HEK293 (cell line): ENCODE measurements at regions not wholly inside any gene's neighbourhood (a gene's known extent, or its start where the extent isn't known, plus 50 kb on each side); places are given as distances from the start of the nearest gene placed in this dataset.

Experiments used
- CTCF ChIA-PET: fragments of 350-600 bp; formaldehyde crosslinking; extraction: SDS; loops from one replicate; lab custom pipeline; 2021; ENCODE audit warnings: antibody characterized with exemption; lab: Yijun Ruan, JAX
- POLR2A ChIA-PET: fragments of 300-600 bp; formaldehyde crosslinking; extraction: SDS; loops from one replicate; lab custom pipeline; 2020; ENCODE audit warnings: antibody characterized with exemption, inconsistent platforms; lab: Yijun Ruan, JAX
- H3K27ac ChIP-seq: fragments of 200-500 bp; sonication (Bioruptor generic); 2 replicates; pipeline ENCODE4 v1.5.1; 2014; ENCODE audit warnings: low read depth, low read length, control low read depth, inconsistent platforms; ENCODE audit errors: extremely low read depth
- H3K36me3 ChIP-seq, 2 experiments: fragments of 200-500 bp in 1 of 2; sonication (Bioruptor generic) in 1 of 2; 1 replicate in 1 of 2; 2 replicates in 1 of 2; pipeline ENCODE4 v1.5.1; 2014 to 2017; ENCODE audit warnings: inconsistent platforms in 2 of 2, low read length in 2 of 2; ENCODE audit not compliant: control insufficient read depth in 2 of 2, insufficient read depth in 1 of 2
- H3K4me1 ChIP-seq: fragments of 200-500 bp; sonication (Bioruptor generic); 2 replicates; pipeline ENCODE4 v1.5.1; 2014; ENCODE audit warnings: mild to moderate bottlenecking, low read length, inconsistent platforms; ENCODE audit not compliant: control insufficient read depth, insufficient read depth
- H3K4me3 ChIP-seq: 2 replicates; pipeline ENCODE4 v1.5.1; 2011; ENCODE audit warnings: low read depth, mild to moderate bottlenecking, control low read depth, low read length, moderate library complexity
- H3K9me3 ChIP-seq: fragments of 200-500 bp; sonication (Bioruptor generic); 2 replicates; pipeline ENCODE4 v1.5.1; 2014; ENCODE audit warnings: low read depth, low read length, inconsistent platforms; ENCODE audit not compliant: control insufficient read depth, insufficient read depth
- GLI4 ChIP-seq: fragments of 450-650 bp; formaldehyde crosslinking; IDR thresholded peaks from 2 replicates; pipeline ENCODE4 v1.5.1; 2016; ENCODE audit warnings: missing biosample characterization, missing genetic modification characterization
- SETDB1 ChIP-seq: IDR thresholded peaks from one replicate; pipeline ENCODE4 v1.6.1; 2017; ENCODE audit warnings: mild to moderate bottlenecking, low read length, moderate library complexity, mixed read lengths; ENCODE audit not compliant: insufficient read length
- ZIC2 ChIP-seq: fragments of 450-650 bp; formaldehyde crosslinking; IDR thresholded peaks from 2 replicates; pipeline ENCODE4 v1.5.1; 2016; ENCODE audit warnings: missing biosample characterization, missing genetic modification characterization
- ZNF10 ChIP-seq: fragments of 450-650 bp; formaldehyde crosslinking; IDR thresholded peaks from 2 replicates; pipeline ENCODE4 v1.5.1; 2017; ENCODE audit warnings: missing biosample characterization, missing genetic modification characterization
- ZNF174 ChIP-seq: fragments of 450-650 bp; formaldehyde crosslinking; IDR thresholded peaks from 2 replicates; pipeline ENCODE4 v1.5.0; 2017; ENCODE audit warnings: missing biosample characterization, mild to moderate bottlenecking, missing genetic modification characterization
- ZNF202 ChIP-seq: fragments of 450-650 bp; formaldehyde crosslinking; IDR thresholded peaks from 2 replicates; pipeline ENCODE4 v1.5.1; 2016; ENCODE audit warnings: missing biosample characterization, missing genetic modification characterization, borderline replicate concordance
- ZNF24 ChIP-seq: fragments of 450-650 bp; formaldehyde crosslinking; IDR thresholded peaks from 2 replicates; pipeline ENCODE4 v1.5.1; 2016; ENCODE audit warnings: missing biosample characterization, missing genetic modification characterization
- ZNF248 ChIP-seq: fragments of 450-650 bp; formaldehyde crosslinking; IDR thresholded peaks from 2 replicates; pipeline ENCODE4 v1.5.1; 2017; ENCODE audit warnings: missing biosample characterization, missing genetic modification characterization
- ZNF266 ChIP-seq: fragments of 450-650 bp; formaldehyde crosslinking; IDR thresholded peaks from 2 replicates; pipeline ENCODE4 v1.5.1; 2016; ENCODE audit warnings: missing biosample characterization, missing genetic modification characterization, low read depth
- ZNF274 ChIP-seq, 2 experiments: fragments of 200-500 bp in 1 of 2; fragments of 450-650 bp in 1 of 2; sonication (Bioruptor generic) in 1 of 2; formaldehyde crosslinking in 1 of 2; IDR thresholded peaks; 2 replicates each; pipeline versions ENCODE4 v1.5.1 to v1.6.1; 2014 to 2016; ENCODE audit warnings: borderline replicate concordance in 1 of 2, inconsistent platforms in 1 of 2, low read length in 1 of 2, missing biosample characterization in 1 of 2, missing genetic modification characterization in 1 of 2
- ZNF324 ChIP-seq: fragments of 450-650 bp; formaldehyde crosslinking; IDR thresholded peaks from 2 replicates; pipeline ENCODE4 v1.5.1; 2016; ENCODE audit warnings: missing biosample characterization, missing genetic modification characterization
- ZNF549 ChIP-seq: fragments of 450-650 bp; IDR thresholded peaks from 2 replicates; pipeline ENCODE4 v1.5.1; 2018; ENCODE audit warnings: missing biosample characterization, missing genetic modification characterization, mild to moderate bottlenecking, inconsistent platforms, moderate library complexity
- ZNF558 ChIP-seq: fragments of 450-650 bp; formaldehyde crosslinking; IDR thresholded peaks from 2 replicates; pipeline ENCODE4 v1.5.1; 2016; ENCODE audit warnings: missing biosample characterization, missing genetic modification characterization
- ZNF670 ChIP-seq: fragments of 450-650 bp; formaldehyde crosslinking; IDR thresholded peaks from 2 replicates; pipeline ENCODE4 v1.5.1; 2016; ENCODE audit warnings: missing biosample characterization, missing genetic modification characterization, low read depth
- ZNF701 ChIP-seq: fragments of 450-650 bp; formaldehyde crosslinking; IDR thresholded peaks from 2 replicates; pipeline ENCODE4 v1.5.1; 2016; ENCODE audit warnings: missing biosample characterization, missing genetic modification characterization
- ZNF830 ChIP-seq: fragments of 450-650 bp; IDR thresholded peaks from 2 replicates; pipeline ENCODE4 v1.5.0; 2018; ENCODE audit warnings: missing biosample characterization, missing genetic modification characterization, low read depth, mild to moderate bottlenecking, moderate library complexity
- ZSCAN23 ChIP-seq: fragments of 450-650 bp; formaldehyde crosslinking; IDR thresholded peaks from 2 replicates; pipeline ENCODE4 v1.5.1; 2016; ENCODE audit warnings: missing biosample characterization, missing genetic modification characterization
- TF ChIP-seq, protein P1 (sequence below): fragments of 450-650 bp; formaldehyde crosslinking; IDR thresholded peaks from 2 replicates; pipeline ENCODE4 v1.5.1; 2016; ENCODE audit warnings: missing biosample characterization, missing genetic modification characterization
- TF ChIP-seq, protein P2 (sequence below): fragments of 450-650 bp; formaldehyde crosslinking; IDR thresholded peaks from 2 replicates; pipeline ENCODE4 v1.5.1; 2016; ENCODE audit warnings: missing biosample characterization, missing genetic modification characterization
- TF ChIP-seq, protein P3 (sequence below): fragments of 450-650 bp; formaldehyde crosslinking; IDR thresholded peaks from 2 replicates; pipeline ENCODE4 v1.5.1; 2017; ENCODE audit warnings: missing biosample characterization, missing genetic modification characterization
- TF ChIP-seq, protein P4 (sequence below): sonication (generic); formaldehyde crosslinking; IDR thresholded peaks from 2 replicates; pipeline ENCODE4 v1.8.1; 2022; ENCODE audit warnings: mild to moderate bottlenecking, moderate library complexity, missing genetic modification reagents
- TF ChIP-seq, protein P5 (sequence below): fragments of 450-650 bp; formaldehyde crosslinking; IDR thresholded peaks from 2 replicates; pipeline ENCODE4 v1.5.1; 2016; ENCODE audit warnings: missing biosample characterization, missing genetic modification characterization
- TF ChIP-seq, protein P6 (sequence below): fragments of 450-650 bp; IDR thresholded peaks from 2 replicates; pipeline ENCODE4 v1.5.1; 2018; ENCODE audit warnings: missing biosample characterization, mild to moderate bottlenecking, missing genetic modification characterization

DNA sequence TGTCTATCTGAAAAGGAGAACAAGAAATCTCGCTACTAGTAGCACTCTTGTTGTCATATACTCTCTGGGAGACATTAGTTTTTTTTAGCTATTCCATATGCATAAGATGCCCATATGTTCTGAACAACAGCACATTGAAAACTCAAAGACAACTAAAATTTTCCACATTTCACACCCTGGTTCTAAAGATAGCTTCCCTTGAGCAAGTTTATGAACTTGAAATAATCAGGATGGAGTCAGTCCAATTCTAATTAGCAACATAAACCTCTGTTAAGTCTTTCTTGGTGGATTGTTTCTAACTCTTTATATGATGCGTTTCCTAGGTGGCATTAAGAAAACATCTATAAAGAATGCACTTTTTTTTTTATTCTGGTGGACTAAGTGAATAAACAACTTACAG, 1095.3 kb downstream of the GRM8 start:
- TF ChIP-seq ZNF549 (tag by site-specific recombination) (no peak), ZNF324 (tag by site-specific recombination) (no peak), ZNF248 (tag by site-specific recombination) (no peak), ZNF24 (tag by site-specific recombination) (no peak), ZNF266 (tag by site-specific recombination) (no peak), ZSCAN23 (no peak), SETDB1 (no peak), ZNF670 (no peak)
- TF ChIP-seq, protein P1, sequence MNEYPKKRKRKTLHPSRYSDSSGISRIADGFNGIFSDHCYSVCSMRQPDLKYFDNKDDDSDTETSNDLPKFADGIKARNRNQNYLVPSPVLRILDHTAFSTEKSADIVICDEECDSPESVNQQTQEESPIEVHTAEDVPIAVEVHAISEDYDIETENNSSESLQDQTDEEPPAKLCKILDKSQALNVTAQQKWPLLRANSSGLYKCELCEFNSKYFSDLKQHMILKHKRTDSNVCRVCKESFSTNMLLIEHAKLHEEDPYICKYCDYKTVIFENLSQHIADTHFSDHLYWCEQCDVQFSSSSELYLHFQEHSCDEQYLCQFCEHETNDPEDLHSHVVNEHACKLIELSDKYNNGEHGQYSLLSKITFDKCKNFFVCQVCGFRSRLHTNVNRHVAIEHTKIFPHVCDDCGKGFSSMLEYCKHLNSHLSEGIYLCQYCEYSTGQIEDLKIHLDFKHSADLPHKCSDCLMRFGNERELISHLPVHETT (tag by site-specific recombination) = no peak
- TF ChIP-seq, protein P2, sequence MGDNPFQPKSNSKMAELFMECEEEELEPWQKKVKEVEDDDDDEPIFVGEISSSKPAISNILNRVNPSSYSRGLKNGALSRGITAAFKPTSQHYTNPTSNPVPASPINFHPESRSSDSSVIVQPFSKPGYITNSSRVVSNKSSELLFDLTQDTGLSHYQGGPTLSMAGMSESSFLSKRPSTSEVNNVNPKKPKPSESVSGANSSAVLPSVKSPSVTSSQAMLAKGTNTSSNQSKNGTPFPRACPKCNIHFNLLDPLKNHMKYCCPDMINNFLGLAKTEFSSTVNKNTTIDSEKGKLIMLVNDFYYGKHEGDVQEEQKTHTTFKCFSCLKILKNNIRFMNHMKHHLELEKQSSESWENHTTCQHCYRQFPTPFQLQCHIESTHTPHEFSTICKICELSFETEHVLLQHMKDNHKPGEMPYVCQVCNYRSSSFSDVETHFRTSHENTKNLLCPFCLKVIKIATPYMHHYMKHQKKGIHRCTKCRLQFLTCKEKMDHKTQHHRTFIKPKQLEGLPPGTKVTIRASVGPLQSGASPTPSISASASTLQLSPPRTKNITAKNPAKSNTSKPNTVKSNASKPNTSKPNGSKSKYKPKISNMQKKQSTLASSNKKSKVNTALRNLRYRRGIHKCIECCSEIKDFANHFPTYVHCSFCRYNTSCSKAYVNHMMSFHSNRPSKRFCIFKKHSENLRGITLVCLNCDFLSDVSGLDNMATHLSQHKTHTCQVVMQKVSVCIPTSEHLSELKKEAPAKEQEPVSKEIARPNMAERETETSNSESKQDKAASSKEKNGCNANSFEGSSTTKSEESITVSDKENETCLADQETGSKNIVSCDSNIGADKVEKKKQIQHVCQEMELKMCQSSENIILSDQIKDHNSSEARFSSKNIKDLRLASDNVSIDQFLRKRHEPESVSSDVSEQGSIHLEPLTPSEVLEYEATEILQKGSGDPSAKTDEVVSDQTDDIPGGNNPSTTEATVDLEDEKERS (tag by site-specific recombination) = no peak
- TF ChIP-seq, protein P3, sequence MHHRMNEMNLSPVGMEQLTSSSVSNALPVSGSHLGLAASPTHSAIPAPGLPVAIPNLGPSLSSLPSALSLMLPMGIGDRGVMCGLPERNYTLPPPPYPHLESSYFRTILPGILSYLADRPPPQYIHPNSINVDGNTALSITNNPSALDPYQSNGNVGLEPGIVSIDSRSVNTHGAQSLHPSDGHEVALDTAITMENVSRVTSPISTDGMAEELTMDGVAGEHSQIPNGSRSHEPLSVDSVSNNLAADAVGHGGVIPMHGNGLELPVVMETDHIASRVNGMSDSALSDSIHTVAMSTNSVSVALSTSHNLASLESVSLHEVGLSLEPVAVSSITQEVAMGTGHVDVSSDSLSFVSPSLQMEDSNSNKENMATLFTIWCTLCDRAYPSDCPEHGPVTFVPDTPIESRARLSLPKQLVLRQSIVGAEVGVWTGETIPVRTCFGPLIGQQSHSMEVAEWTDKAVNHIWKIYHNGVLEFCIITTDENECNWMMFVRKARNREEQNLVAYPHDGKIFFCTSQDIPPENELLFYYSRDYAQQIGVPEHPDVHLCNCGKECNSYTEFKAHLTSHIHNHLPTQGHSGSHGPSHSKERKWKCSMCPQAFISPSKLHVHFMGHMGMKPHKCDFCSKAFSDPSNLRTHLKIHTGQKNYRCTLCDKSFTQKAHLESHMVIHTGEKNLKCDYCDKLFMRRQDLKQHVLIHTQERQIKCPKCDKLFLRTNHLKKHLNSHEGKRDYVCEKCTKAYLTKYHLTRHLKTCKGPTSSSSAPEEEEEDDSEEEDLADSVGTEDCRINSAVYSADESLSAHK (tag by site-specific recombination) = no peak
- TF ChIP-seq, protein P4, sequence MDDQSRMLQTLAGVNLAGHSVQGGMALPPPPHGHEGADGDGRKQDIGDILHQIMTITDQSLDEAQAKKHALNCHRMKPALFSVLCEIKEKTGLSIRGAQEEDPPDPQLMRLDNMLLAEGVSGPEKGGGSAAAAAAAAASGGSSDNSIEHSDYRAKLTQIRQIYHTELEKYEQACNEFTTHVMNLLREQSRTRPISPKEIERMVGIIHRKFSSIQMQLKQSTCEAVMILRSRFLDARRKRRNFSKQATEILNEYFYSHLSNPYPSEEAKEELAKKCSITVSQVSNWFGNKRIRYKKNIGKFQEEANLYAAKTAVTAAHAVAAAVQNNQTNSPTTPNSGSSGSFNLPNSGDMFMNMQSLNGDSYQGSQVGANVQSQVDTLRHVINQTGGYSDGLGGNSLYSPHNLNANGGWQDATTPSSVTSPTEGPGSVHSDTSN (CRISPR knock-in tag) = no peak
- TF ChIP-seq, all 188 proteins: peak for 0
- ChIA-PET CTCF (no interaction called here), POLR2A (no interaction called here)

DNA sequence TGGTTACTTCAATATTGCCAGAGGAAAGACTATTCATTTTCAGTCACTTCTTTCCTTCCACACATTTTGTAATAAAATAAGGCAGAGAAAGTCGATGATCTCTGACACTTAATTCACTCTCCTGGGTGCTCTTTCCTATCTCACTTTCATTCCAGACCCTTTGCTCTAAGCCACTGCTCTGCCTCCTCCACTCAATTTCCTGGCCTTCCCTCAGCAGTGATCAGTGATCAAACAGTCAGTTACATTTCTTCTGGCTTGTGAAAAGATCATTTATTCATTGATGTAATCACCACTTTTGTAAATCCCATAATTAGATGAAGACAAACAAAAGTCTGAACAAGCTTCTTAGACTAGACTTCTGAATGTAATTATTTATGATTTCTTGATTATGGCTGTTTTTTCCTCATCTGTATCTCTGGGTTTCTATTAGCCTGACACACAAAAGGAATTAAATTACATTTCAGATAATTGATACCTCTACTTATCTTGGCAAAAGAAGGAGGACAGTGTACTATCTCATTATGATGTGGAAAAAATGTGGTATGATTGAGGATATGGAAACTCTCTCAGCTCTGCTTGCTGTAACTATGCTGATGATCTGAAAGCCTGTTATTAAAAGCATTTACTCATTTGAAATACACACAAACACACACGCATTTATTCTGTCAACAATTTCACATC, 1102.3 kb downstream of the GRM8 start:
- ChIA-PET CTCF (no interaction called here), POLR2A (no interaction called here)
- Histone ChIP-seq H3K4me1 (no peaks in the 10 kb centered on the region), H3K9me3 (no peaks in the 10 kb centered on the region), H3K27ac (no peak overlapping the region), H3K4me3 (no peak overlapping the region), H3K36me3 (no peaks in the 10 kb centered on the region)
- TF ChIP-seq, protein P5, sequence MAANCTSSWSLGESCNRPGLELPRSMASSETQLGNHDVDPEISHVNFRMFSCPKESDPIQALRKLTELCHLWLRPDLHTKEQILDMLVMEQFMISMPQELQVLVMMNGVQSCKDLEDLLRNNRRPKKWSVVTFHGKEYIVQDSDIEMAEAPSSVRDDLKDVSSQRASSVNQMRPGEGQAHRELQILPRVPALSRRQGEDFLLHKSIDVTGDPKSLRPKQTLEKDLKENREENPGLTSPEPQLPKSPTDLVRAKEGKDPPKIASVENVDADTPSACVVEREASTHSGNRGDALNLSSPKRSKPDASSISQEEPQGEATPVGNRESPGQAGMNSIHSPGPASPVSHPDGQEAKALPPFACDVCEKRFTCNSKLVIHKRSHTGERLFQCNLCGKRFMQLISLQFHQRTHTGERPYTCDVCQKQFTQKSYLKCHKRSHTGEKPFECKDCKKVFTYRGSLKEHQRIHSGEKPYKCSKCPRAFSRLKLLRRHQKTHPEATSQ (tag by site-specific recombination) = no peak
- TF ChIP-seq ZNF558 = no peak
- TF ChIP-seq, protein P6, sequence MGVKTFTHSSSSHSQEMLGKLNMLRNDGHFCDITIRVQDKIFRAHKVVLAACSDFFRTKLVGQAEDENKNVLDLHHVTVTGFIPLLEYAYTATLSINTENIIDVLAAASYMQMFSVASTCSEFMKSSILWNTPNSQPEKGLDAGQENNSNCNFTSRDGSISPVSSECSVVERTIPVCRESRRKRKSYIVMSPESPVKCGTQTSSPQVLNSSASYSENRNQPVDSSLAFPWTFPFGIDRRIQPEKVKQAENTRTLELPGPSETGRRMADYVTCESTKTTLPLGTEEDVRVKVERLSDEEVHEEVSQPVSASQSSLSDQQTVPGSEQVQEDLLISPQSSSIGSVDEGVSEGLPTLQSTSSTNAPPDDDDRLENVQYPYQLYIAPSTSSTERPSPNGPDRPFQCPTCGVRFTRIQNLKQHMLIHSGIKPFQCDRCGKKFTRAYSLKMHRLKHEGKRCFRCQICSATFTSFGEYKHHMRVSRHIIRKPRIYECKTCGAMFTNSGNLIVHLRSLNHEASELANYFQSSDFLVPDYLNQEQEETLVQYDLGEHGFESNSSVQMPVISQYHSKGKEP (tag by site-specific recombination) = no peak
- no peak for TF ChIP-seq GLI4 (tag by site-specific recombination)
- no peak for TF ChIP-seq ZNF274 (IDR thresholded peaks at IDR 0.05; ENCODE audit: low read length)
- no peak for TF ChIP-seq ZNF274 (tag by site-specific recombination; IDR thresholded peaks at IDR 0.05; ENCODE audit: borderline replicate concordance)
- no peak for TF ChIP-seq ZNF324 (tag by site-specific recombination)
- TF ChIP-seq ZNF10 (tag by site-specific recombination) = no peak
- no peak for TF ChIP-seq ZIC2 (tag by site-specific recombination)
- no peak for TF ChIP-seq ZNF830
- TF ChIP-seq ZSCAN23 = no peak
- no peak for TF ChIP-seq ZNF202 (tag by site-specific recombination)
- TF ChIP-seq ZNF174 (tag by site-specific recombination) = no peak
- TF ChIP-seq ZNF701 = no peak

More for the DNA sequence above, 1095.3 kb downstream of the GRM8 start:
- no peak overlapping the region for H3K27ac ChIP-seq
- H3K36me3 ChIP-seq = no peaks in the 10 kb centered on the region
- no peaks in the 10 kb centered on the region for H3K4me1 ChIP-seq
- H3K4me3 ChIP-seq = no peak overlapping the region
- H3K9me3 ChIP-seq = no peaks in the 10 kb centered on the region
